ENCODE measurements at regions not wholly inside any gene's neighbourhood (a gene's known extent, or its start where the extent isn't known, plus 50 kb on each side); places are given as distances from the start of the nearest gene placed in this dataset.
"Not testable (repeated sequence)": the region's sequence is repeated elsewhere in the genome, so short reads cannot be mapped to it uniquely, and the experiment has no call there.

GRCh38 chr12:97650242-97650641 lies 187.6 kb downstream of the RMST start:
- Mint-ChIP-seq H3K27me3 (ENCODE audit: unreplicated experiment) (no peaks in the 10 kb centered on the region), H3K4me3 (ENCODE audit: low read depth, unreplicated experiment) (no peak overlapping the region), H3K9me3 (ENCODE audit: low read depth, unreplicated experiment) (peaks cover 2% of the 10 kb centered on the region), H3K27ac (ENCODE audit: unreplicated experiment) (no peak overlapping the region), H3K36me3 (ENCODE audit: insufficient read depth, unreplicated experiment) (no peaks in the 10 kb centered on the region), H3K4me1 (ENCODE audit: low read depth, unreplicated experiment) (no peaks in the 10 kb centered on the region)
- no peak for DNase-seq
- intact Hi-C loops (cut with micrococcal nuclease; ENCODE audit: unreplicated experiment), result no loop called here
- TF ChIP-seq CTCF (IDR thresholded peaks at IDR 0.05; ENCODE audit: unreplicated experiment), result no peak
- CTCF ChIA-PET, result no interaction called here
- no TSS peak for BruUV-seq (replicated peaks)

- H3K27ac Mint-ChIP-seq (ENCODE audit: unreplicated experiment); BruUV-seq (replicated peaks); CTCF ChIA-PET: not testable (repeated sequence)
Observed at GRCh38 chr12:97656548-97656947, 193.9 kb downstream of the RMST start.

GRCh38 chr12:97659117-97659880 lies 196.7 kb downstream of the RMST start:
- Mint-ChIP-seq H3K4me3 (ENCODE audit: low read depth, unreplicated experiment) (no peak overlapping the region), H3K9me3 (ENCODE audit: low read depth, unreplicated experiment) (peaks cover 4% of the 10 kb centered on the region), H3K4me1 (ENCODE audit: low read depth, unreplicated experiment) (no peaks in the 10 kb centered on the region), H3K27ac (ENCODE audit: unreplicated experiment) (no peak overlapping the region), H3K36me3 (ENCODE audit: insufficient read depth, unreplicated experiment) (no peaks in the 10 kb centered on the region), H3K27me3 (ENCODE audit: unreplicated experiment) (no peaks in the 10 kb centered on the region)
- no peak for TF ChIP-seq CTCF (IDR thresholded peaks at IDR 0.05; ENCODE audit: unreplicated experiment)
- intact Hi-C loops (cut with micrococcal nuclease; ENCODE audit: unreplicated experiment), result no loop called here
- DNase-seq, result no peak
- no TSS peak for BruUV-seq (replicated peaks)
- CTCF ChIA-PET, result no interaction called here

More at GRCh38 chr12:97656548-97656947, 193.9 kb downstream of the RMST start:
- intact Hi-C loops (cut with micrococcal nuclease; ENCODE audit: unreplicated experiment); H3K4me3 Mint-ChIP-seq (ENCODE audit: low read depth, unreplicated experiment); H3K4me1 Mint-ChIP-seq (ENCODE audit: low read depth, unreplicated experiment); H3K27me3 Mint-ChIP-seq (ENCODE audit: unreplicated experiment); H3K36me3 Mint-ChIP-seq (ENCODE audit: insufficient read depth, unreplicated experiment); DNase-seq; H3K9me3 Mint-ChIP-seq (ENCODE audit: low read depth, unreplicated experiment): not testable (repeated sequence)

GRCh38 chr12:97666263-97666662 lies 203.7 kb downstream of the RMST start:
- CTCF ChIA-PET, result no interaction called here
- intact Hi-C loops (cut with micrococcal nuclease; ENCODE audit: unreplicated experiment), result no loop called here
- no peaks in the 10 kb centered on the region for H3K4me1 Mint-ChIP-seq (ENCODE audit: low read depth, unreplicated experiment)
- no peaks in the 10 kb centered on the region for H3K27me3 Mint-ChIP-seq (ENCODE audit: unreplicated experiment)
- no peak for DNase-seq
- peaks cover 12% of the 10 kb centered on the region for H3K9me3 Mint-ChIP-seq (ENCODE audit: low read depth, unreplicated experiment)
- BruUV-seq (replicated peaks), result no TSS peak
- no peaks in the 10 kb centered on the region for H3K36me3 Mint-ChIP-seq (ENCODE audit: insufficient read depth, unreplicated experiment)
- no peak for TF ChIP-seq CTCF (IDR thresholded peaks at IDR 0.05; ENCODE audit: unreplicated experiment)
- H3K4me3 Mint-ChIP-seq (ENCODE audit: low read depth, unreplicated experiment), result no peak overlapping the region
- H3K27ac Mint-ChIP-seq (ENCODE audit: unreplicated experiment), result no peak overlapping the region

GRCh38 chr12:97672870-97673269 lies 210.3 kb downstream of the RMST start:
- DNase-seq, result no peak
- Mint-ChIP-seq H3K36me3 (ENCODE audit: insufficient read depth, unreplicated experiment) (no peaks in the 10 kb centered on the region), H3K4me3 (ENCODE audit: low read depth, unreplicated experiment) (no peak overlapping the region), H3K27ac (ENCODE audit: unreplicated experiment) (no peak overlapping the region), H3K27me3 (ENCODE audit: unreplicated experiment) (no peaks in the 10 kb centered on the region), H3K4me1 (ENCODE audit: low read depth, unreplicated experiment) (no peaks in the 10 kb centered on the region), H3K9me3 (ENCODE audit: low read depth, unreplicated experiment) (peaks cover 11% of the 10 kb centered on the region)
- CTCF ChIA-PET, result no interaction called here
- TF ChIP-seq CTCF (IDR thresholded peaks at IDR 0.05; ENCODE audit: unreplicated experiment), result no peak
- BruUV-seq (replicated peaks), result no TSS peak
- intact Hi-C loops (cut with micrococcal nuclease; ENCODE audit: unreplicated experiment), result no loop called here
